Hematopoietic multipotent progenitor cell treated with erythropoietin and hydrocortisone succinate and interleukin-3 and kit ligand, for 4 days (in vitro differentiated cells): ENCODE measurements at regions not wholly inside any gene's neighbourhood (a gene's known extent, or its start where the extent isn't known, plus 50 kb on each side); places are given as distances from the start of the nearest gene placed in this dataset.
A peak's percentile ranks its signal among the peaks of the same experiment; 100 is the strongest.

Experiments used
- DNase-seq: peaks from one replicate; pipeline ENCODE4 v3.0.0-alpha.2; 2015

- no peak for DNase-seq
Measured at GRCh38 chr11:116467823-116468222, 305.0 kb downstream of the BUD13 start.

DNA sequence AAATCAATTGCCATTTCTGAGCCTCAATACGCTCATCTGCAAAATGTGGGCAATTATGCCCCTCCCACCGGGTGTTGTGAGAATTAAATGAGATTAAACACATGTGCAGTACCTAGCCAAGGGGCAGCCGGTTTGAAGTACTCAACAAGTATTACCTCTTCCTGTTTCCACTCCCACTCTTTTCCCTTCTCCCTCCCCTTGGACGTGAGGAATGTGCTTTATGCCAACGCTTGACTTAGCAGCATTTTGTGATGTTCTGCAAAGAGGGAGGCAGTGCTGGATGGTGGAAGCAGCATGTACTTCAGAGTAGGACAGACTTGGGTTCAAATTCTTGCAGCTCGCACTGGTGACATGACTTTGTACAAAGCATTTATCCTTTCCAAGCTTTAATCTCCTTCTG, 306.0 kb downstream of the BUD13 start:
- DNase-seq: no peak

DNA sequence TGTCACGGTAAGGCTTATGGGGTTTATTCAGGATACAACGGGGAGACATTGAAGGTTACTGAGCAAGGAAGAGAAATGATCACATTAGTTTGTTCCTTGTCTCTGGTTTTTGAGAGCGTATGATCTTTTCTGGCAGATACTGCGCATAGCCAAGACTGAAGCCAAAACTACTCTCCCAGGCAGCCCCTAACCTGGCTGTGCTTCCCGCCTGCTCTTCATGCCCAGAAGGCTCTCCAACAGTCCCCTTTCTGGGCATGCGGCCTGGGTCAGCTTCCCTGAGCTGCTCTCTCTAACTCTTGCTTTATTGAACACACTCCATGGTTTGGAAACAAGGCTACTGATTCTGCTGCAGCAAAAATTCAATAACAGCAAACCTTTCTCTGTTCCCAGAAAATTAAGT, 306.6 kb downstream of the BUD13 start:
- DNase-seq: no peak

- DNase-seq: no peak
Measured at GRCh38 chr11:116465056-116465455, 307.7 kb downstream of the BUD13 start.

DNA sequence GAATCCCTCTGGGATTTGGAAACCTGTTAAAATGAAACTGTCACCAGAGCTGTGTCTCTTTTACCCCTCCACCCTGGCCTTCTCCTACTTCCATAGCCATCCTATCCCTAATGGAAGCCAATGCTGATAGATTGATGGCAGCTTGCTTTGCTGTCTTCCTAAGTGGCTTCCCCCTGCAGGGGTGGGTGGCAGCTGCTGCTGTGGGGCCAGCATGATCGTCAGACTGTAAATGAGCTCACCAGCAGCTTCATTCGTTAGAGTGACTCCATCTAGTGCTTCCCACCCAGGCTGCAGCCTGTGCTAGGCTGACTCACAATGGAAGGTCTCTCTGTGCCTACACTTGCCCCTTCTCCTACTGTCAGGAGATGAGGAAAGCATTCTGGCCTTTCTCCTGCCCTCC, 311.0 kb downstream of the BUD13 start:
- no peak for DNase-seq

GRCh38 chr11:116460156-116460920, 312.4 kb downstream of the BUD13 start:
- DNase-seq: no peak

- DNase-seq: no peak
Measured at GRCh38 chr11:116459185-116460045, 313.4 kb downstream of the BUD13 start.

DNA sequence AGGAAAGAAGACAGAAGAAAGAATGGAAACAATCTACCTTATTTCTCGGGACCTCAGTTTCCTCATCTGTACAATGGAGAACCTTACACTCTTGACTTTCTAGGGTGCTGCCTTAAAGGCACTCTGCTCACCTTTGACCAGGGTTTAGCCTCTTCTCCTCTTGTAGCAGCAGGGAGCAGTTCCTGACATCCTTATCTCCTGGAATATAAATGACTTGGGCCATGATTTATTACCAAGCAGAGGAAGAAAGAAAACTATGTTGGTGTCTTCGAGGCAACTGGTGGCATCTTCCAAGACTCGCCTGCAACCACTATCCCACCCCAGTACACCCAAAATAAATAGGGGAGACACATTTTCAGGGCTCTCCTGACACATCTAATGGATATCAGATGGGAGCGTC, 314.2 kb downstream of the BUD13 start:
- DNase-seq: no peak

DNA sequence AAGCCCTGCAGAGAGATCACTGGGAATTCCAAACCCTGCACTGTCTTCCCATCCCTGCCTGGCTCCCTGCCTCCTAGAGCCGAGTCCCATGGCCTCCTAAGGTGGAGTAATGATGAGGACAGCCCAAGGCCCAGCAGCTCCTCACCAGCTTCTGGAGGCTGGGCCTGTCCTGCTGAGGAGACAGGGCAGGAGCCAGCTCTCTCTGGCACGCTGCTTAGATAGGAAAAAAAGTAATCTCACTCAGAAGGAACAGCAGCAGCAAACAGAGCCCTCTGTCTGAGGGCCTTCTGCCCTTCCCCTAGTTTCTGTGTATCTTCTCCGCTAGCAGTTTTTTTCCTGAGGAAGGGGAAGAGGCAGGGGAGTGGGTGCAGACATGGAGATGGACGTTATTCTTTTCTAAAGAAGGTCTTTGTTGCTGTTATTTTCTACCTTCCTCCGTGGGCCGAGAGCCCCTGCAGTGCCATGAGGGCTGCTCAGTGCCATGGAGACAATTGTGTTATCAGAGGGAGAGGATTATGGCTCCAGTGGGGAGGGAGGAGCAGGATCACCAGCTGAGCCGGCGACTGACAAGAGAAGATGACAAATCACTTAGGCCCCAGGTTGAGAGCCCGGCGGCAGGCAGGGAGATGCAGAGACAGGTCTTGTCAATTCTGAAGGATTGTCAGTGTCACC, 315.3 kb downstream of the BUD13 start:
- DNase-seq: no peak

- DNase-seq: no peak
Measured at GRCh38 chr11:116454951-116455350, 317.8 kb downstream of the BUD13 start.

DNA sequence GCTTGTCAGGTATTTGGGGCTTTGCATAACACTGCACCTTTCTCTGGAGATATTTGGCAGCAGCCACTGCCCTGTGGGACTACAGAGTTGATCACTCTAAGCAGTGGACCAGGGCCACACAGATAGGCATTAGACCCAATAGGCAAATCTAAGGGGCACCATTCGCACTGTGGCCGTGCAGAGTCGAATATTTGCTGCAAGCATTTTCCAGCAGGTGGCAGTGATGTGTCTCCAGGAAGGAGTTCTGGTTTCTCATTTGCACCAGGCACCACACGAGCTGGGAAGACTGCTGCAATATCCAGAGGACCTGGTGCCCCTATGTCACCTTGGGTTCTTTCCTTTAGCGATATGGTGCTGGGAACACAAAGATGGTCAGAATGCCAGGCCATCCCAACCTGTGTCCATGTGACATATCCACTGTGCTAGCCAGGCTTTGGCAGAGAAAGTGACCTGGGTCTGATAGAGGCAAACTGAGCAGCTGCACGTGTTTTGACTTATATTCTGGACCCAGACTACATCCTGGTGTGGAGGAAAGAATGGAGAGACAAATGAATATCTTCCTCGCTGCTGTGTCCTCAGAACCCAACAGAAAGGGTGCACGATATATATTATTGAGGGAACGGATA, 318.7 kb downstream of the BUD13 start:
- peak; percentile 61 for DNase-seq

GRCh38 chr11:116452461-116452860, 320.3 kb downstream of the BUD13 start:
- no peak for DNase-seq

DNA sequence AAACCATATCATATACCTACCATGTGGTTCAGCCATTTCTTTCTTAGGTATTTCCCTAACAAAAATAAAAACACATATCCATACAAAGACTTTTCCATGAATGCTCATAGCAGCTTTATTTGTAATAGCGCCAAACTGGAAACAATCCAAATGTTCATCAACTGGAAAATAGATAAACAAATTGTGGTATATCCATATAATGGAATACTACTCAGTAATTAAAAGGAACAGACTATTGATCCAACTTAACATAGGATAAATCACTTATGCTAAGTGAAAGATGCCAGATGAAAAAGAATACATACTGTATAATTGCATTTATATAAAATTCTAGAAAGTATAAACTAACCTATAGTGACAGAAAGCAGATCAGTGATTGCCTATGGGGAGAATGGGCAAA, 323.3 kb downstream of the BUD13 start:
- DNase-seq: no peak

DNA sequence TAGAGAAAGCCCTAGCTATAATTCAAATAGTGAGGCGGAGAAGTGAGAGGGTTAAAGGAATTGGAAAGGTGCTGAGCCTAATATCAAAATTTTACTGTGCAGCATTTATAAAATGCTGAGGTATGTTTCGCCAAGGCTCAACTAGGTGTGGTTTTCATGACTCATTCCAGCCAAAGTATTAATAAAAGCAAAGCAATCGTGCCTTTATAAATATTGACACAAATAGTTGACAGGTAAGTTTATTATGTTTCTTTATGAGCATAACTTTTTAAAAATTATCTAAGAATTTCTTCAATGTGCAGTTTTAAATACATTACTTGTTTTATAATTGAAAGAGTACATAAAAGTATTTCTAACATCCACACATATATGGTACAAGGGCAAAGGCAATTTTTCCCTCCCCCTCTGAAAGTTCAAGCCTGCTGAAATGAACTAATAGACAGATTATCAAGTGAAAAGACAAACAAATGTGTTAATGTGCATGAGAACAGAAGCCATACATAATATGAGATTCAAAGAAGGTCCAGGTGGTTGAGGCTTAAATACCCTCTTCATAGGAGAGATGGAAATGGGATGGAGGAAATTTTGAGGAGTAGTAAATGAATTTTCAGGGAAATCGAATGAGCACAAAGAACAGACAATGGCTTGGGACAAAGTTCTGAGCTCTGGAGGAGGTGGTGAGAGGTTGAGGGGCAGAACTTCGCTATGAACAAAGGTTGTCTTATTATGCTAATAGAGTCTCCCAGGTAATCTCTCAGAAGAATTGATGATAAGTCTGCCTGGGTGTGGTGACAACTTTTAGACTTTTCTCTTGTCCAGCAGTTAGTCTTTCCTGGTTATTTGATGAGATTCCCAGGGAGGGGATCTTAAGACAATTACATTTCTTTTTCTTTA, 326.5 kb downstream of the BUD13 start:
- DNase-seq: no peak

DNA sequence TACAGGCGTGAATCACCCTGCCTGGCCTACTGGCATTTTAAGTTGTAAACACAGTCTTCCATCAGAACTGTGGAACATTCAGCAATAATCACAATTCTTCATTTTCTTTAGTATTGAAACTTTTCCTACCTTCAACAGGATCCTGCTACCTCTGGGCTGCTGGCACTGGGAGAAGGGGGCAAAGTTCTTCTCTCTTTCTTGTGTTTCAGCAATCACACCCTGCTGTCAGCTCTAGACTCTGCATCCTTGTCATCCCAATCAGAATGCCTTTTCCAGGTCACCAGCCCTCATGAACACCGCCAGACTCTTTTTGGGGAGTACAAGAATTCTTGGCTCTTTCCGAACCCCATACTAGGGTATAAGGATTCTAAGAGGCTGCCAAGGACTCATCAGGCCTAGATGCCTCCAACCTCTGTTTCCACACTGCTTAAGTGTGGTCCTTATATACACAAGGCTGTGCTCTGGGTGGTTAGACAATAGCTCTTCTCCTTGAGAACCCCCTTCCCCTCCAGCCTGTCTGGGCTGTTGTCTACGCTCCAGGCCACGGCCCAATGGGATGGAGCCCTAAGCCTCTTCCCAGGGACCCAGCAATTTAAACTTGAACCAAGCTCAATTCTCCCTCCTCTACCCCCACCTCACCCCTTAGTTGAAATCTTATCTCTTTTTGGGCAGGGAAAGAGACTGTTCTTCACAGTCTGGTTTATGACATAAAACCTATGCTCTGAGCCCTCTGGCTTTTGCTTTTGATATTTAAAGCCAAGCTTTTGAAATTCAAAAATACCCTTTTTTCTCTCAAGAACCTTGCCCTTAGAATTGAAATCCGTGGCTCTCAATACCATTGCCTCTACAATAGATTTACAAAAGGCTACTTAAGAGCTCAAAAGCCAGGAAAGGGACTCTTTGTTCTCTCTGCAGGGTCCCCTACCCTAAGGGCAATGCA, 327.4 kb downstream of the BUD13 start:
- no peak for DNase-seq

GRCh38 chr11:116442238-116442752, 330.5 kb downstream of the BUD13 start:
- DNase-seq: no peak

- DNase-seq: no peak
Measured at GRCh38 chr11:116439361-116439677, 333.5 kb downstream of the BUD13 start.

GRCh38 chr11:116438651-116439360, 334.0 kb downstream of the BUD13 start:
- DNase-seq: no peak

GRCh38 chr11:116434986-116435385, 337.8 kb downstream of the BUD13 start:
- DNase-seq: no peak

GRCh38 chr11:116432301-116432700, 340.5 kb downstream of the BUD13 start:
- DNase-seq: no peak
